Duodenal mucosa (tissue), 2 donors: ENCODE measurements at regions not wholly inside any gene's neighbourhood (a gene's known extent, or its start where the extent isn't known, plus 50 kb on each side); places are given as distances from the start of the nearest gene placed in this dataset.
"Not testable (repeated sequence)": the region's sequence is repeated elsewhere in the genome, so short reads cannot be mapped to it uniquely, and the experiment has no call there.

Experiments used
- H3K27ac ChIP-seq: one replicate; pipeline ENCODE4 v1.7.0; 2013; ENCODE audit warnings: low read depth, low read length
- H3K27me3 ChIP-seq, 2 donors: one replicate each; pipeline ENCODE4 v1.7.0; 2013; ENCODE audit warnings: low read length in 2 of 2, control low read depth in 1 of 2; ENCODE audit not compliant: insufficient read depth in 2 of 2, control insufficient read depth in 1 of 2
- H3K36me3 ChIP-seq, 2 donors: one replicate each; pipeline ENCODE4 v1.7.0; 2013; ENCODE audit warnings: low read length in 2 of 2, control low read depth in 1 of 2; ENCODE audit not compliant: insufficient read depth in 2 of 2, control insufficient read depth in 1 of 2
- H3K4me1 ChIP-seq, 2 donors: one replicate each; pipeline ENCODE4 v1.7.0; 2013; ENCODE audit warnings: low read length in 2 of 2, control low read depth in 1 of 2; ENCODE audit not compliant: insufficient read depth in 2 of 2, control insufficient read depth in 1 of 2
- H3K4me3 ChIP-seq, 2 donors: one replicate each; pipeline ENCODE4 v1.7.0; 2013; ENCODE audit warnings: low read length in 2 of 2, low read depth in 1 of 2
- H3K9ac ChIP-seq, 2 donors: one replicate each; pipeline ENCODE4 v1.7.0; 2013; ENCODE audit warnings: low read length in 2 of 2, low read depth in 1 of 2
- H3K9me3 ChIP-seq, 2 donors: one replicate each; pipeline ENCODE4 v1.7.0; 2013; ENCODE audit warnings: low read length in 2 of 2, control low read depth in 1 of 2; ENCODE audit not compliant: control insufficient read depth in 1 of 2

- no peak overlapping the region for H3K27ac ChIP-seq
- no peaks in the 10 kb centered on the region for H3K9me3 ChIP-seq
- peaks cover 0 to 4% of the 10 kb centered on the region in 2 donors for H3K27me3 ChIP-seq
- H3K9ac ChIP-seq: no peak overlapping the region
- H3K4me3 ChIP-seq: no peak overlapping the region
- H3K36me3 ChIP-seq: no peaks in the 10 kb centered on the region
- H3K4me1 ChIP-seq: peaks cover 3 to 12% of the 10 kb centered on the region in 2 donors
Observed at GRCh38 chr10:91076991-91077548, 143.4 kb upstream of the PCGF5 start.

GRCh38 chr10:91077549-91078071 lies 142.9 kb upstream of the PCGF5 start:
- Histone ChIP-seq H3K4me3 (no peak overlapping the region), H3K9me3 (no peaks in the 10 kb centered on the region), H3K9ac (no peak overlapping the region), H3K4me1 (peaks cover 3 to 12% of the 10 kb centered on the region in 2 donors), H3K27ac (no peak overlapping the region), H3K36me3 (no peaks in the 10 kb centered on the region), H3K27me3 (peaks cover 0 to 4% of the 10 kb centered on the region in 2 donors)

- no peaks in the 10 kb centered on the region for H3K9me3 ChIP-seq
- no peak overlapping the region for H3K4me3 ChIP-seq
- no peak overlapping the region for H3K9ac ChIP-seq
- peaks cover 3 to 12% of the 10 kb centered on the region in 2 donors for H3K4me1 ChIP-seq
- no peak overlapping the region for H3K27ac ChIP-seq
- peaks cover 0 to 4% of the 10 kb centered on the region in 2 donors for H3K27me3 ChIP-seq
- H3K36me3 ChIP-seq: no peaks in the 10 kb centered on the region
Observed at GRCh38 chr10:91080776-91081175, 139.7 kb upstream of the PCGF5 start.

GRCh38 chr10:91082447-91082846 lies 138.0 kb upstream of the PCGF5 start:
- Histone ChIP-seq H3K36me3 (no peaks in the 10 kb centered on the region), H3K4me3 (no peak overlapping the region), H3K9ac (no peak overlapping the region), H3K9me3 (no peaks in the 10 kb centered on the region), H3K27me3 (peaks cover 0 to 4% of the 10 kb centered on the region in 2 donors), H3K27ac (no peak overlapping the region), H3K4me1 (peaks cover 0 to 7% of the 10 kb centered on the region in 2 donors)

- no peaks in the 10 kb centered on the region for H3K36me3 ChIP-seq
- no peaks in the 10 kb centered on the region for H3K4me1 ChIP-seq
- no peaks in the 10 kb centered on the region for H3K27me3 ChIP-seq
- no peak overlapping the region for H3K9ac ChIP-seq
- H3K27ac ChIP-seq: no peak overlapping the region
- no peak overlapping the region for H3K4me3 ChIP-seq
- no peaks in the 10 kb centered on the region for H3K9me3 ChIP-seq
Observed at GRCh38 chr10:91088300-91089140, 131.9 kb upstream of the PCGF5 start.

- H3K4me1 ChIP-seq: no peaks in the 10 kb centered on the region
- no peak overlapping the region for H3K4me3 ChIP-seq
- H3K27ac ChIP-seq: no peak overlapping the region
- no peaks in the 10 kb centered on the region for H3K27me3 ChIP-seq
- H3K36me3 ChIP-seq: no peaks in the 10 kb centered on the region
- H3K9me3 ChIP-seq: no peaks in the 10 kb centered on the region
- H3K9ac ChIP-seq: no peak overlapping the region
Observed at GRCh38 chr10:91090761-91091529, 129.5 kb upstream of the PCGF5 start.

GRCh38 chr10:91091780-91092179 lies 128.7 kb upstream of the PCGF5 start:
- H3K9me3 ChIP-seq: no peaks in the 10 kb centered on the region
- no peak overlapping the region for H3K9ac ChIP-seq
- no peaks in the 10 kb centered on the region for H3K4me1 ChIP-seq
- no peak overlapping the region for H3K4me3 ChIP-seq
- no peaks in the 10 kb centered on the region for H3K27me3 ChIP-seq
- no peak overlapping the region for H3K27ac ChIP-seq
- no peaks in the 10 kb centered on the region for H3K36me3 ChIP-seq

GRCh38 chr10:91096274-91096673 lies 124.2 kb upstream of the PCGF5 start:
- no peak overlapping the region for H3K4me3 ChIP-seq
- H3K27me3 ChIP-seq: no peaks in the 10 kb centered on the region
- no peak overlapping the region for H3K9ac ChIP-seq
- H3K4me1 ChIP-seq: no peaks in the 10 kb centered on the region
- no peaks in the 10 kb centered on the region for H3K36me3 ChIP-seq
- H3K9me3 ChIP-seq: no peaks in the 10 kb centered on the region
- no peak overlapping the region for H3K27ac ChIP-seq

GRCh38 chr10:91097313-91097712 lies 123.2 kb upstream of the PCGF5 start:
- no peak overlapping the region for H3K9ac ChIP-seq
- H3K9me3 ChIP-seq: no peaks in the 10 kb centered on the region
- H3K4me1 ChIP-seq: no peaks in the 10 kb centered on the region
- no peaks in the 10 kb centered on the region for H3K27me3 ChIP-seq
- no peak overlapping the region for H3K4me3 ChIP-seq
- H3K36me3 ChIP-seq: no peaks in the 10 kb centered on the region
- H3K27ac ChIP-seq: no peak overlapping the region

GRCh38 chr10:91098021-91098420 lies 122.4 kb upstream of the PCGF5 start:
- not testable (repeated sequence) for H3K9me3 ChIP-seq, H3K36me3 ChIP-seq, H3K9ac ChIP-seq, H3K27me3 ChIP-seq, H3K27ac ChIP-seq, H3K4me1 ChIP-seq, H3K4me3 ChIP-seq
